OCI-LY7 (cell line): ENCODE measurements at regions not wholly inside any gene's neighbourhood (a gene's known extent, or its start where the extent isn't known, plus 50 kb on each side); places are given as distances from the start of the nearest gene placed in this dataset.

Source experiments
- CTCF ChIP-seq: fragments of 200-600 bp; sonication (generic); conservative IDR thresholded peaks from 2 replicates; pipeline ENCODE4 v1.5.1; 2014; ENCODE audit warnings: mild to moderate bottlenecking, antibody characterized with exemption, low read length, moderate library complexity, mixed read lengths
- EZH2phosphoT487 ChIP-seq: fragments of 200-600 bp; sonication (generic); IDR thresholded peaks from 2 replicates; pipeline ENCODE4 v1.6.1; 2018; ENCODE audit warnings: low read depth, borderline replicate concordance, mild to moderate bottlenecking, mixed run types, antibody characterized with exemption, low read length, moderate library complexity, mixed read lengths

- TF ChIP-seq CTCF (peak; percentile 100), EZH2phosphoT487 (no peak)
These were observed 93.9 kb upstream of the RASGRF1 start for GRCh38 chr15:79184465-79184892.
